ENCODE measurements at regions not wholly inside any gene's neighbourhood (a gene's known extent, or its start where the extent isn't known, plus 50 kb on each side); places are given as distances from the start of the nearest gene placed in this dataset.
"Not testable (repeated sequence)": the region's sequence is repeated elsewhere in the genome, so short reads cannot be mapped to it uniquely, and the experiment has no call there.

DNA sequence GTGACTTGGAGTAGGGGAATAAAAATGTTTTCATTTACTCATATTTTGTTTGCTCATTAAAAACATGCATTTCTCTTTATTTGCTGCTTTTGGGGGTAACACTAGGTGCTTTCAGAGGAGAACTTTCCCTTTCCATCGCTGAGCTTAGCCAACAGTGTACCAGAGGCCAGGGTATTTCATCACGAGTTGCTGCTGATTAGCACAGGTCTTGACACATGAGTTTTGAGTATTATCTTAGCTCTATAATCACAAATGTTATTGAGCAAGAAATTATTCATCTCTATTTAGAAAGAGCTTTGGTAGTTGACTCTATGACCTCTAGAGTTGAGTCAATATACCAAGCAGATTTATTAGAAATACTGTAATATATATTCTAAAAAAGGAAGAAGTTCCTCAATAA, 375.9 kb downstream of the NXPH1 start:
- DNase-seq (ENCODE audit: low read depth in 2 of 2) = no peak

DNA sequence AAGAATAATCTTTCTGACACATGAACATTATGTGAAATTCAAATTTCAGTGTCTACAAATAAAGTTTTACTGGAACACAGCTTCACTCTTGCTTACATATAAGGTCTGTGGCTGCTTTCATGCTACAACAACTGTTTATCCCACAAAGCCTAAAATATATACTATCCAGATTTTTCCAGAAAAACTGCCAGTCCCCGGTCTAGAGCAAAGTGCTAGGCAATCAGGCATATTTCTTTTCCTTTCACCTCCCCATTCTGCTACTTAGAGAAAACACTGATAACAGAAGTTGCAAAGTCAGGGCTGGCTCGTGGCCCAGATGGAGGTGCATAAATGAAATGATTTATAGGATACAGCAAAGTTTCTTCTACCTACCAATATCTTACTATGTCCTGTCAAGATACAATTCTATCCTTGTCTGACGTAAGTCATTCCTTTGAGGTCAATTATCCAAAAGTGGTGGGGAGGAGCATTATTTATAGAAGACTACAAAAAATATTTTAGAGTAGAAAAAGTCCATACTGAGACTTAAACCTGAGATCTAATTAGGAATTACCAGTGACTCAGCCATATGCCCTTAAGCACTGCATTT, 384.1 kb downstream of the NXPH1 start:
- DNase-seq (ENCODE audit: low read depth in 2 of 2) = no peak

DNA sequence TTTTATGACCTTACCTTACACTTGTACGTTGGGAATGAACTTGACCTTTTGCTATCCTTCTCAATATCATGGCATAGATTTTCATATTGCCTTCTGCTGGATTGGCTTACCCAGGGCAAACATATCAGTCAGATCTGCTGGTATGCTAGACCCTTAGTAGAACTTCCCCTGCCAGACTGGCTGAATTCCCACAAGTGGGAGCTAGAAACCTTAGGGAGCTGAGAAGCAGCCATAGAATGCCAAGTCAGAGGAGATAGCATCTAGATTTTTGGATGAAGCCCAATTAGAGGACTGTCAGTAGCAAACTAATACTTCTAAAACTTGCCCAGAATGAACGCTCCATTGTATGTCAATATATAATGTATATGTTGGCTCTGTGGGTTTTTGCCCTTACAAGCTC, 385.0 kb downstream of the NXPH1 start:
- DNase-seq (ENCODE audit: low read depth in 2 of 2) = no peak

- DNase-seq (ENCODE audit: low read depth in 2 of 2) = no peak
These were observed 389.2 kb downstream of the NXPH1 start for GRCh38 chr7:8822595-8822994.

GRCh38 chr7:8823486-8823885, 390.1 kb downstream of the NXPH1 start:
- DNase-seq (ENCODE audit: low read depth in 2 of 2) = no peak

GRCh38 chr7:8827329-8827728, 393.9 kb downstream of the NXPH1 start:
- DNase-seq (ENCODE audit: low read depth in 2 of 2) = no peak

DNA sequence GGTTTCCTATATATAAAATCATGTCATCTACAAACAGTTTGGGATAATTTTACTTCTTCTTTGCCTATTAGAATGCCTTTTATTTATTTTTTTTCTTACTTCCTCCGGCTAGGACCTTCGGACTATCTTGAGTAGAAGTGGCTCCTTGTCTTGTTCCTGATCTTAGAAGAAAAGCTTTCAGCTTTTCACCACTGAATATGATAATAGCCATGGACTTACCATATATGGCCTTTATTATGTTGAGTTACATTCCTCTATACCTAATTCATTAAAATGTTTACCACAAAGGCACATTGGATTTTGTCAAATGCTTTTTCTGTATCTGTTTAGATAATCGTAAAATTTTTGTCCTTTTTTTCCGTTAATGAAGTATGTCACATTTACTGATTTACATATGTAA, 395.7 kb downstream of the NXPH1 start:
- DNase-seq (ENCODE audit: low read depth in 2 of 2) = no peak

- no peak for DNase-seq (ENCODE audit: low read depth in 2 of 2)
These were observed 398.0 kb downstream of the NXPH1 start for GRCh38 chr7:8831376-8831775.

DNA sequence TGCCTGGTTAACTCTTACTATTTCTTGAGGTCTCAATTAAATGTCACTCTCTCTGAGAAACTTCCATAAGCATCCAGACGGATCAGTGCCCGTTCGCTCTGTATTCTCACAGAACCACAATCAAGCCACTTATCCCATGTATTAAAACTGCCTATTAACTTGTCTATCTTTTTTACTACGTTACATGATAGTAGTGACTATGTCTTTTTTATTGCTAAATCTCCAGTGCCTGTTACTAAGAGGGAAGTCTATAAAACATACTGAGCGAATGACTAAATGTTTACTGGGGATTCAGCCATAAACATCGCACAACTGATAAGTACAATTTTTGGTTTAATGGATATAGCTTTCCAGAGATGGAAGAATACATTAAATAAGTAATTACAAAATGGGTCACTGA, 399.9 kb downstream of the NXPH1 start:
- DNase-seq (ENCODE audit: low read depth in 2 of 2) = no peak

DNA sequence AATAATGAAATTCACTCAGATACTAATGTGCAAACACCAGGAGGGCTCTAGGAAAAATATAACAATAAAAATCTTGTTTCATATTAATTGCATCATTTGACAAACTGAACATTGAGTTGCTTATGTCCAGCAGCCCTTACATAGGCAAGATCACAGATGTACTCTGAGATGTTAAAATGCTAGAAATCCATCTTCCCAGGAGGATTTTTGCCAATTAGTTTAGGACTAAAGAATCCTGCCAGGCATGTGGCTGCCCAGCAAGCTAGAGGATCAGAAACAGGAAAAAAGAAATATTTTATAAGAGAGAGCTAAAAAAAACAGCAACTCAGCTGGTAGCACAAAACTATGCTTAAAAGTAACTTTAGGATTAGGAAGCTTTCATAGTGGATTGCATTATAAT, 407.8 kb downstream of the NXPH1 start:
- no peak for DNase-seq (ENCODE audit: low read depth in 2 of 2)

DNA sequence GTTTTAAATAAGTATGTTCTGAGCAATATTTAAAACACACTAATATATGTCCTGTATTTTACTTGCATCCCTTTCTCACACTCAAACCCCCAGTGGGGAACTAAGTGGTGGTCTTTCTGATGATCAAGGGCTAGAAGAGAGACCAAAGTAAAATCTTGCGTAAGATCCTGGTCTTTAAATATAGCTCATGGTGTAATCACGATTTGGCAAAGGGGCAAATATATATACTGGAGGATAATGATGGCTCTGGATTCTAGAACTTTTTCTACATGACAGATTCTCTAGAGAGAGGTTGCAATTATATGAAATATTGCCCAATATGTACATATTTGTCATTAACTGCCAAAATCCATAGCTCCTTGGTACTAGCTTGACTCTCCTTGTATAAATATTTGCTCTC, 438.3 kb downstream of the NXPH1 start:
- no peak for DNase-seq (ENCODE audit: low read depth in 2 of 2)

- DNase-seq (ENCODE audit: low read depth in 2 of 2) = no peak
These were observed 448.5 kb downstream of the NXPH1 start for GRCh38 chr7:8881916-8882315.

GRCh38 chr7:8885480-8886000, 452.1 kb downstream of the NXPH1 start:
- DNase-seq (ENCODE audit: low read depth in 2 of 2) = no peak

DNA sequence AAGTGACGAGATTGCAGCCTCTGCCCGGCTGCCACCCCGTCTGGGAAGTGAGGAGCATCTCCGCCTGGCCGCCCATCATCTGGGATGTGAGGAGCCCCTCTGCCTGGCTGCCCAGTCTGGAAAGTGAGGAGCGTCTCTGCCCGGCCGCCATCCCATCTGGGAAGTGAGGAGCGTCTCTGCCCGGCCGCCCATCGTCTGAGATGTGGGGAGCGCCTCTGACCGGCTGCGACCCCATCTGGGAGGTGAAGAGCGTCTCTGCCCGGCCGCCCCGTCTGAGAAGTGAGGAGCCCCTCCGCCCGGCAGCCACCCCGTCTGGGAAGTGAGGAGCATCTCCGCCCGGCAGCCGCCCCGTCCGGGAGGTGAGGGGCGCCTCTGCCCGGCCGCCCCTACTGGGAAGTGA, 456.9 kb downstream of the NXPH1 start:
- not testable (repeated sequence) for DNase-seq (ENCODE audit: low read depth in 2 of 2)

GRCh38 chr7:8893775-8894174, 460.4 kb downstream of the NXPH1 start:
- DNase-seq (ENCODE audit: low read depth in 2 of 2) = no peak

DNA sequence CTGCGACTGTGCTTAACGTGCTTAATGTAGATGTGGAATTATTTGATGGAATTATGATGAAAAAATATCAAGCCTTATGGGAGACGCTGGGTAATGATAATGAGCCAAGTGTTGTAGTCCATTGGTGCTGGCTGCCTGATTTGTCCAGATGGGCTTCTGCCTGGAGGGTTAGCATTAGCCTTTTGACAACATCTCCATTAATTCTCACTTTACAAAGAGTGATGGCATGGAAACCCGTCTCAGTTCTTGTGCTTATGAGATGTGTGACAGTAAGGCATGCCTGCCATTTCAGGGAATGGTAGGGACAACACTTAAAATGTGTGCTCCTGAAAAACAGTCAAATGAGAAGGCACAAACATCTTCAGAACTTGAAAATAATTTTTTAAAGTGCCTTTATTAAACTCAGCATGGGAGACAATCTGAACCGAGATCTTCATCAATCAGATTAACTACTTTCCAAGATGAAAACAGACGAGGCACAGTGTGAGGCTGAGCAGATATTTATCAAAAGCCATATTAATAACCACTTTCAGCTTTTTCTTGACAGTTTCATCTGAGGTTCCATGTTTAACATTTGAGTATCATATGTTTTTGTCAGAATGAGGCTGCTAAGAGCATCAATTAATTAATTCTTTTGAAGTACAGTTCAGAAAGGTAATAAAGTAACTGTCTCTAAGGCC, 473.1 kb downstream of the NXPH1 start:
- no peak for DNase-seq (ENCODE audit: low read depth in 2 of 2)

- DNase-seq (ENCODE audit: low read depth in 2 of 2) = no peak
These were observed 475.5 kb downstream of the NXPH1 start for GRCh38 chr7:8908889-8909288.

- DNase-seq (ENCODE audit: low read depth in 2 of 2) = no peak
These were observed 480.3 kb downstream of the NXPH1 start for GRCh38 chr7:8913682-8914081.

DNA sequence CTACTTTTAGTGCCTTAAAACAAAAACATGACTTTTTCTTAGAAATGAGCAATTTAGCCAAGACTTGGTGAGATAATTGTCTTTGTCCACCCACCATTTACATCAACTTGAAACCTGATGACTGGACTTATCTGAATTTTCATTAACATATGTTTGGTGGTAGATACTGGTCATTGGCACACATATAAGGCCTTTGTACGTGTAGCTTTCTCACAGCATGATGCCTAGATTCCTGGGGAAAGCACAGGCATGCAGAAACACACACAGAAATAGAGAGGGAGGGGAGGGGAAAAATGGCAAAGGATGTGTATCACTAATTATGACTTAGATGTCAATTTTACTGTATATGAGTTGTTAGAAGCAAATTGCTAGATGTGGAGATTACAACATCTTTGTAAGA, 488.4 kb downstream of the NXPH1 start:
- DNase-seq (ENCODE audit: low read depth in 2 of 2) = no peak

GRCh38 chr7:8922726-8923125, 489.3 kb downstream of the NXPH1 start:
- DNase-seq (ENCODE audit: low read depth in 2 of 2) = no peak

DNA sequence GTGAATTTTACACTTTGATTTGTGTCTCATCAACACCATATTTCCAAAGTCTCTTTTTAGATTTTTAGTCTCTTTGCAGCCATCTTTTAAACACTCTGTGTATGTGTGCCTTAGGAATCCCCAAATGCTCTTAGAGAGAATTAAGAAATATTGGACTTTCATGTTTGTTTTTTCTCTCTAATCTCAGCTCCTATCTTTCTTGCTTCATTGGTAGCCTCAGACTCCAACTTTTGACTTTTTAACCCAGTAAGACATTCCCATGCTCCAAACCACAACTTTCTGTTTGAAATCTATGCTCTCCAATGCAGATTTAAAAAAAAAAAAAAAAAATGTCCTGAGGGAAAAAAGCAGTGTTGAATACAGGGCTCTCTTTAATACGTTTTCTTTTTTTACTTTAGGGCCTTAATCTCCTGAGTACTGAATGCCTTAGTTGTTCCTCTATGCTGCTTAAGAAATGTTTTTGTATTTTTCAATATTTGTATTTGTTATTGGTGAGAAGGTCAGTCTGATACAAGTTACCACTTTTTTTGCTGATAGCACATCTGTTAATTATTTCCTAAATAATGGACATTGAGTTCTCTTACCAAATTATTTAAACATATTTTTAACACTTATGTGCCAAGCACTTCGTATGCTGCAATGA, 489.9 kb downstream of the NXPH1 start:
- no peak for DNase-seq (ENCODE audit: low read depth in 2 of 2)

DNA sequence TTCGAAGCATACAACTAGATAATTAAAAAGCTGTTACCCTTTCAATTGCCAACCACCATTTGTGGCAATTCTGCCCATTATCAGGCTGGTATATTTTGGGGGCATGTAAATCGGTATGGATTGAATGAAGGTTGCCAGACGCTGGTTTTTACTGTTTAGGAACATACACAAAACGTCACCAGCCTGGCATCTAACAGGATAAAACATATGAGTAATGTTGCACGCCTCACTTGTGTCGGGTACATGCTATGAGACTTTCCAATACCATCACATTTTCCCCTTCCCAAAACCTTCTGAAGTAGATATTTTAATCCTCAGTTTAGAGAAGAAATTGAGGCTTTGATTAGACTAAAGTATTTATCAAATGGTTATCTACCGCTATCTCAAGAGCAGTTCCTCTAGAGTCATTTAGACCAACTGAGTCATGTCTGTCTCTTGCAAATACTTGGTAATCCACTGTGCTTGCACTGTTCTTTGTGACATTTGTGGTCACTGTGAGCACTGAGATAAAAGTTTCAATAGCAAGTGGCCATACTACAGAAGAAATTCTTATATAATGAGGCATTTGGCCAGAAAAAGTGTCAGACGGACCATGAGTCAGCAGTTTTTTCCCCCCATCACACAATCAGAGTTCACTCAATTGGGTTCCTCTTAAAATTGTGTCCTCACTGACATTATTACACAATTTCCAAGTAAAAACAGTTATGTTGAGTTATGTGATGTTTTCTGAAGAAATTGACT, 498.7 kb downstream of the NXPH1 start:
- DNase-seq (ENCODE audit: low read depth in 2 of 2) = no peak

DNA sequence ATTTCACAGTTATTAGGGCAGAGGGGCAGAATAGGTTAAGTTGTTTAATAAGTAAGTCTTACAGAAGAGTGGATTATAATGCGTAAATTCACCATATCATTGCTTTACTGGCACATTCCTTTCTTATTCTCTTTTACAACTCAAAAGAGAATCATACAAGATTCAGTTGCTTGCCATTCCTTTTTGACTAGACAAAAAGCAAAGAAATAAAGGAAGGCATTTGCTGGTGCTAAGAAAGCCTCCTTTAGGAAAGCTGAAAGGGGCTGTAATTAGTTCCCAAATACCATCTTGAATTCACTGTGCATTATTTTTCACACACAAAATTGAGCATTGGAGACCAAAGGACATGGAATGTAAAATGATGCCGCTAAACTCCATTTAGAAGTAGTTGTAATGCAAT, 499.3 kb downstream of the NXPH1 start:
- DNase-seq (ENCODE audit: low read depth in 2 of 2) = no peak
